Astrocyte (in vitro differentiated cells and primary cell): ENCODE measurements at regions not wholly inside any gene's neighbourhood (a gene's known extent, or its start where the extent isn't known, plus 50 kb on each side); places are given as distances from the start of the nearest gene placed in this dataset.

Experiments used
- DNase-seq: peaks from one replicate; pipeline ENCODE4 v3.0.0-alpha.2; 2010; ENCODE audit warnings: low read depth
- FAIRE-seq: peaks from 2 replicates; lab custom pipeline; 2011; peaks lifted over from hg19 to GRCh38; lab: Jason Lieb, UNC
- H2AFZ ChIP-seq: 2 replicates; pipeline ENCODE4 v1.6.0; 2012; ENCODE audit warnings: low read depth, low read length, inconsistent platforms
- H3K27ac ChIP-seq: 2 replicates; pipeline ENCODE4 v1.5.1; 2011; ENCODE audit warnings: low read depth, low read length, inconsistent platforms
- H3K27me3 ChIP-seq: 2 replicates; pipeline ENCODE4 v1.6.0; 2011; ENCODE audit warnings: low read length, inconsistent platforms; ENCODE audit not compliant: insufficient read depth
- H3K36me3 ChIP-seq: 2 replicates; pipeline ENCODE4 v1.5.1; 2011; ENCODE audit warnings: low read length, inconsistent platforms; ENCODE audit not compliant: insufficient read depth
- H3K4me1 ChIP-seq: 2 replicates; pipeline ENCODE4 v1.5.1; 2011; ENCODE audit warnings: low read length, inconsistent platforms; ENCODE audit not compliant: insufficient read depth
- H3K4me2 ChIP-seq: 2 replicates; pipeline ENCODE4 v1.6.0; 2012; ENCODE audit warnings: low read length, inconsistent platforms
- H3K4me3 ChIP-seq: 2 replicates; pipeline ENCODE4 v1.5.1; 2011; ENCODE audit warnings: low read depth, mild to moderate bottlenecking, low read length, inconsistent platforms; ENCODE audit not compliant: insufficient read depth
- H3K79me2 ChIP-seq: 2 replicates; pipeline ENCODE4 v1.6.0; 2012; ENCODE audit warnings: mild to moderate bottlenecking, low read length, inconsistent platforms; ENCODE audit not compliant: insufficient read depth
- H3K9ac ChIP-seq: 2 replicates; pipeline ENCODE4 v1.6.0; 2012; ENCODE audit warnings: mild to moderate bottlenecking, low read length, inconsistent platforms
- H3K9me3 ChIP-seq: 2 replicates; pipeline ENCODE4 v1.5.1; 2012; ENCODE audit warnings: low read depth, mild to moderate bottlenecking, low read length, inconsistent platforms; ENCODE audit not compliant: insufficient read depth
- H4K20me1 ChIP-seq: 2 replicates; pipeline ENCODE4 v1.6.0; 2012; ENCODE audit warnings: low read length, inconsistent platforms; ENCODE audit not compliant: insufficient read depth
- H3K27ac Mint-ChIP-seq: one replicate; pipeline ENCODE4 v1.8.0; 2021; ENCODE audit warnings: mild to moderate bottlenecking, mixed read lengths; ENCODE audit not compliant: unreplicated experiment
- H3K27me3 Mint-ChIP-seq: one replicate; pipeline ENCODE4 v1.8.0; 2021; ENCODE audit warnings: low read depth, mixed read lengths; ENCODE audit not compliant: unreplicated experiment
- H3K36me3 Mint-ChIP-seq: one replicate; pipeline ENCODE4 v1.8.0; 2021; ENCODE audit warnings: low read depth, mixed read lengths; ENCODE audit not compliant: unreplicated experiment
- H3K4me1 Mint-ChIP-seq: one replicate; pipeline ENCODE4 v1.8.0; 2021; ENCODE audit warnings: low read depth, mixed read lengths; ENCODE audit not compliant: unreplicated experiment
- H3K4me3 Mint-ChIP-seq: one replicate; pipeline ENCODE4 v1.8.0; 2021; ENCODE audit warnings: mild to moderate bottlenecking, moderate library complexity, mixed read lengths; ENCODE audit not compliant: unreplicated experiment
- H3K9me3 Mint-ChIP-seq: one replicate; pipeline ENCODE4 v1.8.0; 2021; ENCODE audit warnings: mild to moderate bottlenecking, mixed read lengths; ENCODE audit not compliant: unreplicated experiment
- EZH2 ChIP-seq: IDR thresholded peaks from 2 replicates; pipeline ENCODE4 v1.6.1; 2012; ENCODE audit warnings: mild to moderate bottlenecking, low read length, inconsistent platforms; ENCODE audit not compliant: insufficient read depth
- TF ChIP-seq, protein P1 (sequence below): IDR thresholded peaks from 2 replicates; pipeline ENCODE4 v1.5.1; 2011; ENCODE audit warnings: low read depth, mild to moderate bottlenecking, inconsistent platforms, low read length, moderate library complexity; ENCODE audit not compliant: insufficient read depth

DNA sequence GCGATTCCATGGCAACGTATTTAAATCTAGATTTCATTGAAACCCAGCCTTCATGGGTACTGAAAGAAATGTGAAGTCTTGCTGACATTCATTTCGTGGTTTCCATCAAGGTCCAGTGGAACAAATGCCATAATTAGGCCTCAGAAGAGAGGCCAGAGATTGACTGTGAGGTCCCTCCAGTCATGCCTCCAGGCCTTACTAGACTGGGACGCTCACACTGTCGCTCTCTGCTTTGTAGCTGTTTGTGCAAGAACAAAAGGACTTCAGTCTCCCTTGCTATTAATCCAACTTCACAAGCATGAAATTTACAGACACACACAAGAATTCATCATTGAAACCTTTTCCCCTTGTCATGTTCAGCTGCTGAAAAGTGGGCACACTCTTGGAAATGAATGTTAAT is 180.4 kb upstream of the FOXD3 start:
- H3K27me3 ChIP-seq, result no peaks in the 10 kb centered on the region
- no peaks in the 10 kb centered on the region for H3K4me1 ChIP-seq
- H3K9me3 ChIP-seq, result no peaks in the 10 kb centered on the region
- no peak overlapping the region for H3K27ac Mint-ChIP-seq
- no peaks in the 10 kb centered on the region for H3K36me3 Mint-ChIP-seq
- H3K27me3 Mint-ChIP-seq, result no peaks in the 10 kb centered on the region
- no peak for TF ChIP-seq EZH2
- TF ChIP-seq, protein P1, sequence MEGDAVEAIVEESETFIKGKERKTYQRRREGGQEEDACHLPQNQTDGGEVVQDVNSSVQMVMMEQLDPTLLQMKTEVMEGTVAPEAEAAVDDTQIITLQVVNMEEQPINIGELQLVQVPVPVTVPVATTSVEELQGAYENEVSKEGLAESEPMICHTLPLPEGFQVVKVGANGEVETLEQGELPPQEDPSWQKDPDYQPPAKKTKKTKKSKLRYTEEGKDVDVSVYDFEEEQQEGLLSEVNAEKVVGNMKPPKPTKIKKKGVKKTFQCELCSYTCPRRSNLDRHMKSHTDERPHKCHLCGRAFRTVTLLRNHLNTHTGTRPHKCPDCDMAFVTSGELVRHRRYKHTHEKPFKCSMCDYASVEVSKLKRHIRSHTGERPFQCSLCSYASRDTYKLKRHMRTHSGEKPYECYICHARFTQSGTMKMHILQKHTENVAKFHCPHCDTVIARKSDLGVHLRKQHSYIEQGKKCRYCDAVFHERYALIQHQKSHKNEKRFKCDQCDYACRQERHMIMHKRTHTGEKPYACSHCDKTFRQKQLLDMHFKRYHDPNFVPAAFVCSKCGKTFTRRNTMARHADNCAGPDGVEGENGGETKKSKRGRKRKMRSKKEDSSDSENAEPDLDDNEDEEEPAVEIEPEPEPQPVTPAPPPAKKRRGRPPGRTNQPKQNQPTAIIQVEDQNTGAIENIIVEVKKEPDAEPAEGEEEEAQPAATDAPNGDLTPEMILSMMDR, result no peak
- no peak overlapping the region for H2AFZ ChIP-seq
- H3K36me3 ChIP-seq, result no peaks in the 10 kb centered on the region
- H3K4me2 ChIP-seq, result no peak overlapping the region
- peaks cover 1% of the 10 kb centered on the region for H3K9me3 Mint-ChIP-seq
- no peak overlapping the region for H3K27ac ChIP-seq
- FAIRE-seq (no peak), DNase-seq (no peak)
- no peak overlapping the region for H3K4me3 Mint-ChIP-seq
- no peak overlapping the region for H3K9ac ChIP-seq
- H4K20me1 ChIP-seq, result no peaks in the 10 kb centered on the region
- no peak overlapping the region for H3K4me3 ChIP-seq
- no peaks in the 10 kb centered on the region for H3K79me2 ChIP-seq
- H3K4me1 Mint-ChIP-seq, result no peaks in the 10 kb centered on the region

- H3K9me3 Mint-ChIP-seq, result peaks cover 1% of the 10 kb centered on the region
- H3K36me3 Mint-ChIP-seq, result no peaks in the 10 kb centered on the region
- Histone ChIP-seq H4K20me1 (no peaks in the 10 kb centered on the region), H3K9me3 (no peaks in the 10 kb centered on the region), H3K79me2 (no peaks in the 10 kb centered on the region), H3K27ac (no peak overlapping the region), H2AFZ (no peak overlapping the region), H3K4me3 (no peak overlapping the region), H3K4me1 (no peaks in the 10 kb centered on the region), H3K27me3 (no peaks in the 10 kb centered on the region), H3K36me3 (no peaks in the 10 kb centered on the region), H3K4me2 (no peak overlapping the region), H3K9ac (no peak overlapping the region)
- no peaks in the 10 kb centered on the region for H3K27me3 Mint-ChIP-seq
- H3K4me3 Mint-ChIP-seq, result no peak overlapping the region
- TF ChIP-seq, protein P1, result no peak
- no peak for TF ChIP-seq EZH2
- H3K27ac Mint-ChIP-seq, result no peak overlapping the region
- no peak for DNase-seq
- no peak for FAIRE-seq
- H3K4me1 Mint-ChIP-seq, result no peaks in the 10 kb centered on the region
Observed at GRCh38 chr1:63143482-63143881, 178.9 kb upstream of the FOXD3 start.

DNA sequence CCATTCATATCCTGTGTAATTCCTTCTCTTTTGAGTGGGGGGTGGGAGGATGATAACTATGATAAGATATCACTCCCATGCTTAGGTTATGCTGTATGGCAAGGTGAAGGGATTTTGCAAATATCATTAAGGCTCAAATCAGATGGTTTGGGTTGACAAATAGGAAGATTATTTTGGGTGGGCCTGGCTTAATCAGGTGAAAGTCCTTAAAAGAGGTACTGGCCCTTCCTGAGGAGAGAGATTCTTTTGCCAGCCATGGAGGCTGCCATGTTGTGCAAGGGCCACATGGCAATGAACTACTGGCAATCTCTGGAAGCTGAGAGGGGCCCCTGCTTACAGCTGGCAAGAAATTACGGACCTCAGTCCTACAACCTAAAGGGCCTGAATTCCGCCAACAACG is 174.6 kb upstream of the FOXD3 start:
- Histone ChIP-seq H3K4me1 (no peaks in the 10 kb centered on the region), H3K4me3 (no peak overlapping the region), H3K9me3 (no peaks in the 10 kb centered on the region), H3K79me2 (no peaks in the 10 kb centered on the region), H3K36me3 (no peaks in the 10 kb centered on the region), H3K27me3 (peaks cover 3% of the 10 kb centered on the region), H2AFZ (no peak overlapping the region), H3K9ac (no peak overlapping the region), H4K20me1 (no peaks in the 10 kb centered on the region), H3K4me2 (no peak overlapping the region), H3K27ac (no peak overlapping the region)
- TF ChIP-seq EZH2, result no peak
- TF ChIP-seq, protein P1, result no peak
- DNase-seq, result no peak
- H3K4me3 Mint-ChIP-seq, result no peak overlapping the region
- H3K9me3 Mint-ChIP-seq, result no peaks in the 10 kb centered on the region
- no peak for FAIRE-seq
- H3K36me3 Mint-ChIP-seq, result no peaks in the 10 kb centered on the region
- no peaks in the 10 kb centered on the region for H3K27me3 Mint-ChIP-seq
- no peaks in the 10 kb centered on the region for H3K4me1 Mint-ChIP-seq
- H3K27ac Mint-ChIP-seq, result no peak overlapping the region
